Type B pancreatic cell (in vitro differentiated cells): ENCODE measurements at regions not wholly inside any gene's neighbourhood (a gene's known extent, or its start where the extent isn't known, plus 50 kb on each side); places are given as distances from the start of the nearest gene placed in this dataset.

Experiments used
- DNase-seq: peaks from one replicate; pipeline ENCODE4 v3.0.0; 2021; ENCODE audit warnings: mixed read lengths; ENCODE audit not compliant: unreplicated experiment; ENCODE audit errors: extremely low spot score
- H3K27ac Mint-ChIP-seq: 2 replicates; pipeline ENCODE4 v1.8.0; 2021; ENCODE audit warnings: mild to moderate bottlenecking, mixed read lengths
- H3K27me3 Mint-ChIP-seq: 2 replicates; pipeline ENCODE4 v1.8.0; 2021; ENCODE audit warnings: mixed read lengths
- H3K36me3 Mint-ChIP-seq: 2 replicates; pipeline ENCODE4 v1.8.0; 2021; ENCODE audit warnings: mixed read lengths
- H3K4me1 Mint-ChIP-seq: one replicate; pipeline ENCODE4 v1.8.0; 2021; ENCODE audit warnings: mixed read lengths; ENCODE audit not compliant: unreplicated experiment
- H3K4me3 Mint-ChIP-seq: 2 replicates; pipeline ENCODE4 v1.8.0; 2021; ENCODE audit warnings: mild to moderate bottlenecking, mixed read lengths
- H3K9me3 Mint-ChIP-seq: 2 replicates; pipeline ENCODE4 v1.8.0; 2021; ENCODE audit warnings: mixed read lengths
- TF ChIP-seq, protein P1 (sequence below): fragments of 200-600 bp; sonication (generic); conservative IDR thresholded peaks from 2 replicates; pipeline ENCODE4 v1.5.0; 2021; ENCODE audit warnings: antibody characterized with exemption, mild to moderate bottlenecking

DNA sequence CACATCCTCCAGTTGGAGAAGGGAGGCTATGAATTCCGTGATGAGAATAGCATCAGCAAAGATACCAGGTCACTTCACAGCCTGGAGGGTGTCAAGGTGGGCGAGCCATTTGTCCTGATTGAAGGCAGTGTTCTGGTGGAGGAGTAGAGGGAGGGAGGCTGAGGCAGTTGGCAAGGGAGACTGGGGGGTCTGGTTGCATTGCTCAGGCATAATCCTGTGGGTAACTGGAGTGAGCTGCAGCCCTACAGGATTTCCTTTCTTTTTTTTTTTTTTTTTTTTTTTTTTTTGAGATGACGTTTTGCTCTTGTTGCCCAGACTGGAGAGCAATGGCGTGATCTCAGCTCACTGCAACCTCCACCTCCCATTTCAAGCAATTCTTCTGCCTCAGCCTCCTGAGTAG is 223.9 kb upstream of the KLF4 start:
- DNase-seq, result no peak
- TF ChIP-seq, protein P1, sequence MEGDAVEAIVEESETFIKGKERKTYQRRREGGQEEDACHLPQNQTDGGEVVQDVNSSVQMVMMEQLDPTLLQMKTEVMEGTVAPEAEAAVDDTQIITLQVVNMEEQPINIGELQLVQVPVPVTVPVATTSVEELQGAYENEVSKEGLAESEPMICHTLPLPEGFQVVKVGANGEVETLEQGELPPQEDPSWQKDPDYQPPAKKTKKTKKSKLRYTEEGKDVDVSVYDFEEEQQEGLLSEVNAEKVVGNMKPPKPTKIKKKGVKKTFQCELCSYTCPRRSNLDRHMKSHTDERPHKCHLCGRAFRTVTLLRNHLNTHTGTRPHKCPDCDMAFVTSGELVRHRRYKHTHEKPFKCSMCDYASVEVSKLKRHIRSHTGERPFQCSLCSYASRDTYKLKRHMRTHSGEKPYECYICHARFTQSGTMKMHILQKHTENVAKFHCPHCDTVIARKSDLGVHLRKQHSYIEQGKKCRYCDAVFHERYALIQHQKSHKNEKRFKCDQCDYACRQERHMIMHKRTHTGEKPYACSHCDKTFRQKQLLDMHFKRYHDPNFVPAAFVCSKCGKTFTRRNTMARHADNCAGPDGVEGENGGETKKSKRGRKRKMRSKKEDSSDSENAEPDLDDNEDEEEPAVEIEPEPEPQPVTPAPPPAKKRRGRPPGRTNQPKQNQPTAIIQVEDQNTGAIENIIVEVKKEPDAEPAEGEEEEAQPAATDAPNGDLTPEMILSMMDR, result no peak
- no peak overlapping the region for H3K27ac Mint-ChIP-seq
- peaks cover 31% of the 10 kb centered on the region for H3K27me3 Mint-ChIP-seq
- no peak overlapping the region for H3K4me3 Mint-ChIP-seq
- no peaks in the 10 kb centered on the region for H3K4me1 Mint-ChIP-seq
- no peaks in the 10 kb centered on the region for H3K36me3 Mint-ChIP-seq
- no peaks in the 10 kb centered on the region for H3K9me3 Mint-ChIP-seq

DNA sequence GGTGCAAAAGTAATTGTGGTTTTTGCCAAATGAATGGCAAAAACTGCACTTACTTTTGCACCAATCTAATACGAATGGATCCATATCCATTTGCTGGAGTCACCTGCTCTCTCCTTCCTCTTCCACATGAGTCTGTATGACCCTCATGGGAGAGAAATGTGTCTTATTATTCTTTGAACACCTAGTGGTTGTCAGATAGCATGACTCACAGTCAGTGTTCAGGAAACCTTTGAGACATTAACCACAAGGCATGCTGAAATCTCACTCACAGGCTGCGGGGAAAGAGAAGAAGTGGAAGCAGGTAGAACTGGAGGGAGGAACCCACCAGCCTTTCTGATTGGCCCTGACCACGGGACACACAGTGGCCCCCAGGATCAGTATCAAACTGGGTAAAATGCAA is 222.8 kb upstream of the KLF4 start:
- TF ChIP-seq, protein P1, result no peak
- H3K27ac Mint-ChIP-seq, result no peak overlapping the region
- H3K27me3 Mint-ChIP-seq, result peaks cover 33% of the 10 kb centered on the region
- no peak for DNase-seq
- H3K9me3 Mint-ChIP-seq, result no peaks in the 10 kb centered on the region
- H3K36me3 Mint-ChIP-seq, result no peaks in the 10 kb centered on the region
- no peak overlapping the region for H3K4me3 Mint-ChIP-seq
- no peaks in the 10 kb centered on the region for H3K4me1 Mint-ChIP-seq

DNA sequence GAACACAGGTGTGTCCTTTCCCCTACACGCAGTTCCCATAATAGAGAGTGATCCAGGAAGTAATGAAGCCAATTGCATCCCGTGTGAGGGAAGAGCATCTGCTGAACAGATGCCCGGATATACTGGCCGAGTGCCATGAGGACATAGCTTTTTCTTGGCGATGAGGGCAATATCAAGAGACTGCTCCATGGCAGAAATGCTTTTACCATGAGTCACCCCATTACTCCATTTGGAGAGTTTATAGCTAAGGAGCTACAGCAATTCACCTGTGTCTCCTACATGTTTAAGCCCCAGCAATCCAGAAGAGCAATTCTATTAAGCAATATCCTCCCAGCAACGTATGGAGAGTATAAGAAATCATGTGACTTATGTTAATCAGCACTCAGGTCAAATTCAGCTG is 222.0 kb upstream of the KLF4 start:
- Mint-ChIP-seq H3K9me3 (no peaks in the 10 kb centered on the region), H3K4me3 (no peak overlapping the region), H3K4me1 (no peaks in the 10 kb centered on the region), H3K27ac (no peak overlapping the region), H3K36me3 (no peaks in the 10 kb centered on the region), H3K27me3 (peaks cover 38% of the 10 kb centered on the region)
- TF ChIP-seq, protein P1, result no peak
- no peak for DNase-seq

DNA sequence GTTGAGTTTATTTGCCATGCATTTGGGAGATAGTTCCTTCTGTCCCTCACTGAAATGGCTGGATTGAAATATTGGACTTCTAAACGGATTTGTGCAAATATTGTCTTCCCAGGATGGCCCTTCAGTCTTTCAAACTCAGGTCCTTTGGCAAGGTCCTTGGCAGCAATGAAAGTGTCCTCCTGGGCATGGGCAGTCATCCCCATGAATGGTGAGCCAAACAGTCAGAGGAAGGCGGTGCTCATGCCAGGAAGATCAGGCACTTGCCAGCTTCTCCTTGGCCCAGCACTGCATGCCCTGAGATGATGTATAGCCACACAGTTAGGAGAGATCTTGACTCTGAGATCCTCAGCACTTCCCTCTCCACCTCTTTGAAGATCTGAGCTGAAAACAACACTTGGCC is 221.4 kb upstream of the KLF4 start:
- Mint-ChIP-seq H3K9me3 (no peaks in the 10 kb centered on the region), H3K36me3 (no peaks in the 10 kb centered on the region), H3K4me1 (no peaks in the 10 kb centered on the region), H3K4me3 (no peak overlapping the region), H3K27ac (no peak overlapping the region), H3K27me3 (peaks cover 38% of the 10 kb centered on the region)
- DNase-seq, result no peak
- TF ChIP-seq, protein P1, result no peak

DNA sequence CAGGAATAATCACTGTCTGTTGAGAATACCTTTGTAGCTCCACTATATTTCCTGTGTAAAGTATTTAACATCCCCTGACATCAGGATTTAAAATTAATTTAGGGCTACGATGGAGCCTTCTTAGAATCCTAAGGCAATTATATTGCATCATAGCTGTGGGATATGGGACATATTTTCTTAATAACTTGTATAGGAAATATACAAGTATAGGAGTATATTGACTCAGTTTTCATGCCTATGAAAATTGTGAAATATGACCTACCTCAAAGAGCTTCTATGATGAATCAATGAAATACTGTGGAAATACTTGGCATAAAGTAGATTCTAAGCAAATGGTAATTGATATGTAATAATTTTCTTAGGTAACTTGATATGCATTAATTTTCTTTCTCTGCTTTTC is 221.0 kb upstream of the KLF4 start:
- no peaks in the 10 kb centered on the region for H3K9me3 Mint-ChIP-seq
- no peaks in the 10 kb centered on the region for H3K36me3 Mint-ChIP-seq
- TF ChIP-seq, protein P1, result no peak
- H3K4me1 Mint-ChIP-seq, result no peaks in the 10 kb centered on the region
- H3K27me3 Mint-ChIP-seq, result peaks cover 38% of the 10 kb centered on the region
- no peak overlapping the region for H3K4me3 Mint-ChIP-seq
- no peak for DNase-seq
- H3K27ac Mint-ChIP-seq, result no peak overlapping the region

DNA sequence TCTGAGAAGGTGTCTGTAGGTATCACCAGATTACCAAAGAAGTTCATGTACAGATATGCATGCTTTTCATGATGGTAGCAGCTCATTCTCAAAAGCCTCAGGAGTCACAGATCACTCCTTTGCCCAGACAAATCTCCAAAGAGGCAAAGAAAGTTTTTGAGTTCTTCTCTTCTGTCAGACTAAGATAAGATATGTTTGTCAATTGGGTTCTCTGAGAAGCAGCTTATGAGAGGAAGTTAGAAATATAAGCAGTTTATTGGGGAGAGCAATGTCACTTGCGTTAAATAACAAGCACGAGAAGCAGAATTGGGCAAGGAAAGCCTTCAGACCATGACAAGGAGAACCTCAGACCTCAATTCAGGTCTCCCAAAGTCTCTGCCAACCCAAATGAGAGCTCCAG is 219.2 kb upstream of the KLF4 start:
- TF ChIP-seq, protein P1, result no peak
- Mint-ChIP-seq H3K4me1 (no peaks in the 10 kb centered on the region), H3K36me3 (no peaks in the 10 kb centered on the region), H3K4me3 (no peak overlapping the region), H3K9me3 (no peaks in the 10 kb centered on the region), H3K27ac (no peak overlapping the region), H3K27me3 (peaks cover 32% of the 10 kb centered on the region)
- DNase-seq, result no peak
